ENCODE measurements at regions not wholly inside any gene's neighbourhood (a gene's known extent, or its start where the extent isn't known, plus 50 kb on each side); places are given as distances from the start of the nearest gene placed in this dataset.

DNA sequence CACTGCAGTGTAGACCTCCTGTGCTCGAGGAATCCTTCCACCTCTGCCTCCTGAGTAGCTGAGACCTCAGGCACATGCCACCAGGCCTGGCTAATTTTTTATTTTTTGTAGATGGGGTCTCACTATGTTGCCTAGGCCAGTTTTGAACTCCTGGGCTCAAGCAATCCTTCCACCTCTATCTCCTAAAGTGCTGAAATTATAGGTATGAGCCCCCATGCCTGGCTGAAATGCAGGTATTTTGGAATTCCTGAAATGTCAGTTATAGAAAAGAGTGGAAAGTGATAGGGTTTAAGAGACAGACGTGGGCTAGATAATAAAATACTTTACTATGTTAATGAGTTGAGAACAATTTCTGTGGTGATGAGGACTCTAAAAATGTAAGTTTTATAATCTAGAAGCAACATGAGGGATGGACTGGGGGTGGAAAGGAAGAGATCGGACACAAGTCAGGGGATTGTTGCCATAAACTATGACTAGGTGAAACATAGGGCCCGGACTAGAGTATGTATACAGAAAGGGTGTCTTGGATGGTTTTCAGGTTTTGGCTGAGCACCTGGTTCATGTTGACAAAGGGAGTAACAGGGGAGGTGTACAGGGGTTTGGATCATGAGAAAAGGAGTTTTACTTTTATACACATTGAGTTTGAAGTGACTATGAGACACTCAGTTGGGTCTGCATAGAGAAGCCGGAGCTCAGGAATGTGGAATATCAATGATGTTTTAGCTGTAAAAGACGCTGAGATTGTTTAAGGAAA, 165.6 kb upstream of the STARD13 start:
- intact Hi-C loops (cut with micrococcal nuclease) = no loop called here
- H3K9me3 ChIP-seq (replicated peaks) = no peaks in the 10 kb centered on the region
- no peak for DNase-seq
- H3K27ac ChIP-seq (replicated peaks) = no peak overlapping the region
- H3K36me3 ChIP-seq = no peaks in the 10 kb centered on the region
- no peak overlapping the region for H3K4me3 ChIP-seq
- no peaks in the 10 kb centered on the region for H3K27me3 ChIP-seq (ENCODE audit: low read depth)
- TF ChIP-seq CTCF (IDR thresholded peaks at IDR 0.05; ENCODE audit: borderline replicate concordance) = no peak
- H3K4me1 ChIP-seq = peaks cover 19% of the 10 kb centered on the region

DNA sequence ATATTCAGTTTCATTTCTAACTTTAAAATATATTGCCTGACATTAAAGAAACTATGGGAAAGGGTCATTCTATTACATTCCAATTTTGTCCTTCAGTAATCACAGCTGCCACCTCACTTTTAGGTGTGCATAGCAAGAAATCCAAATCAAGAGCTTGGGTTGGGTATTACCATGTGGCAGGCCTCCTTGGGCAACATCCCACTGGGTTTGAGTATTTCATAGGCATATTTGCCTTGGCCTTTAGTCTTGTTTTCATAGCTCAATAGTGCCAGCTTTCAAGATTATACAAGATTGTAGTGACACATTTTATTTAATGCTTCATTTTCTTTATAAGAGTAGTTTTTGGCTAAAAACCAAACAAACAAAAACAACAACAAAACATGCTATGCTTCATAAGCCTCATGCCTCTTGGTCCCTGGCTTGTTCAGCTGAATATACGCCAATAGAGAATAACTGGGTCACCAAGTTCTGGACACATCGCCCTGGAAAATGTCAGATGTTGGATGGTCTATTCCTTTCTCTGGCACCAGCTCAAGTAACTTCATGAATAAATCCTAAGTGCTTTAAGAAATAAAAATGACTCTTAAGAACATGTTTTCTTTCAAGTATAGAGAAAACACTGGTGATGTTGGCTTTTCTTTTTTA, 167.4 kb upstream of the STARD13 start:
- H3K36me3 ChIP-seq = no peaks in the 10 kb centered on the region
- TF ChIP-seq CTCF (IDR thresholded peaks at IDR 0.05; ENCODE audit: borderline replicate concordance) = no peak
- no peaks in the 10 kb centered on the region for H3K27me3 ChIP-seq (ENCODE audit: low read depth)
- H3K9me3 ChIP-seq (replicated peaks) = peaks cover 10% of the 10 kb centered on the region
- no peak for DNase-seq
- intact Hi-C loops (cut with micrococcal nuclease) = no loop called here
- H3K4me3 ChIP-seq = no peak overlapping the region
- peak overlapping the region; percentile 58 for H3K27ac ChIP-seq (replicated peaks)
- peaks cover 19% of the 10 kb centered on the region for H3K4me1 ChIP-seq

DNA sequence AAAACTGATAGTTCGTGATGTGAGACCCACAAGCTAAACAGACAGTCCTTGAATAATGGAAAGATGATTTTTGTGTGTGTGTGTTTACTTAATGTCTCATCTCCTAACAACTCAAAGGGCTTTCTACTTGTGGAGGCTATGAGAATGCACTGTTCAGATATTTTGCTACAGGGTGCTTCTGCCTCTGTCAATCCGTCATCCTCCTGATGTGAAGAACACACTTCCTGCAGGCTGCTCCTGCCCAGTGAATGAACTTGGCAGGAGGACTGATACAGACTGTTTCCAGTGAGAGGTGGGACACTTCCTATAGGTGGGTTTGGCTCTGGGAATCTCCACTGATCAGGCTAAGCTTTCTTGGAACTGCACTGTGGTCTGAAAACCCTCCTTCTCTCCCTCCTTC, 168.4 kb upstream of the STARD13 start:
- Histone ChIP-seq H3K9me3 (replicated peaks) (peaks cover 12% of the 10 kb centered on the region), H3K36me3 (no peaks in the 10 kb centered on the region), H3K4me1 (peaks cover 19% of the 10 kb centered on the region), H3K27me3 (ENCODE audit: low read depth) (no peaks in the 10 kb centered on the region), H3K27ac (replicated peaks) (peak overlapping the region; percentile 58), H3K4me3 (no peak overlapping the region)
- TF ChIP-seq CTCF (IDR thresholded peaks at IDR 0.05; ENCODE audit: borderline replicate concordance) = no peak
- no peak for DNase-seq
- intact Hi-C loops (cut with micrococcal nuclease) = no loop called here

DNA sequence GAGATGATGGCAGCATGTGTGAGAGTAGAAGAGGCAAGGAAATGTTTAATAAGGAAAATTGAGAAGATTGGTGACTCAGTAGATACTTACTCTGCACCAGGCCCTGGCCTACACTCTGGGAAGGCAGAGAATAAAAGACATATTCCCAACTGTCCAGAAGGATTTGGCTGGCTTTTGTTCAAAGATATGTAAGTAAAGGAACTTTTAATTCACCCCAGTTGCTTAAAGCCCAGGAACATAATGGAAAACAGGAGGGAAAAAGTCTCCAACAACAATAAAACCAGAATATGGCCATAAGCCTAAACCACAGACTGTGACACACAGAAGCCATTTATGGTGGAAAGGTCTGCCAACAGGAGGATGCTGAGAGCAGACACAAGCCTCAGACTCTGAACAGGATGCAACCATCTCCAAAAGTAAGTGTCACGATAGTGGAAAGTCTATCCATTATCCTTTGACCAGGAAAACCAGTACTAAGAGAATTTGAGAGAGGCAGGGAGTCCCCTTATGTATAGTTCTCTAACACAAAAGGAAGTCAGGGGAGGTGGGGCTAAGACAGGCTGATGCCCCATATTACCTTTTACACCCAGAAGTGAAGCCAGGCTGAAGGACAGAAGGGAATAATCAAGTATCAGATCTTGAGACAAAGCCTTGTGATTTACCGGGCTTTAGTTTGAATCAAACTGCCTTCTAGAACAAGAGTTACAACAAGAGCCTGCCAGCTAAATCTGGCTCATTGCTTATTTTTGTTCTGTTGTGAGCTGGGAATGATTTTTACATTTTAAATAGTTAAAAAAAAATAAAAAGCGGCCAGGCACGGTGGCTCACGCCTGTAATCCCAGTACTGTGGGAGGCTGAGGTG, 169.5 kb upstream of the STARD13 start:
- no peak for TF ChIP-seq CTCF (IDR thresholded peaks at IDR 0.05; ENCODE audit: borderline replicate concordance)
- H3K4me3 ChIP-seq = no peak overlapping the region
- H3K36me3 ChIP-seq = no peaks in the 10 kb centered on the region
- H3K27ac ChIP-seq (replicated peaks) = peak overlapping the region; percentile 58
- DNase-seq = no peak
- peaks cover 19% of the 10 kb centered on the region for H3K4me1 ChIP-seq
- intact Hi-C loops (cut with micrococcal nuclease) = no loop called here
- no peaks in the 10 kb centered on the region for H3K27me3 ChIP-seq (ENCODE audit: low read depth)
- peaks cover 23% of the 10 kb centered on the region for H3K9me3 ChIP-seq (replicated peaks)

- no peak for TF ChIP-seq CTCF (IDR thresholded peaks at IDR 0.05; ENCODE audit: borderline replicate concordance)
- no peaks in the 10 kb centered on the region for H3K36me3 ChIP-seq
- intact Hi-C loops (cut with micrococcal nuclease) = no loop called here
- H3K9me3 ChIP-seq (replicated peaks) = peaks cover 26% of the 10 kb centered on the region
- no peak overlapping the region for H3K27ac ChIP-seq (replicated peaks)
- no peaks in the 10 kb centered on the region for H3K4me1 ChIP-seq
- H3K27me3 ChIP-seq (ENCODE audit: low read depth) = no peaks in the 10 kb centered on the region
- no peak for DNase-seq
- no peak overlapping the region for H3K4me3 ChIP-seq
These were observed 174.1 kb upstream of the STARD13 start for GRCh38 chr13:33459702-33460101.
